ENCODE measurements at regions not wholly inside any gene's neighbourhood (a gene's known extent, or its start where the extent isn't known, plus 50 kb on each side); places are given as distances from the start of the nearest gene placed in this dataset.

GRCh38 chr7:115306586-115306985 lies 384.7 kb downstream of the MDFIC start:
- Histone ChIP-seq H4K20me1 (replicated peaks; ENCODE audit: insufficient read depth) (no peaks in the 10 kb centered on the region), H3K27ac (ENCODE audit: low read depth) (no peak overlapping the region), H3K4me2 (no peak overlapping the region), H3K36me3 (ENCODE audit: insufficient read depth) (no peaks in the 10 kb centered on the region), H2AFZ (no peak overlapping the region), H3K27me3 (ENCODE audit: insufficient read depth) (peaks cover 5% of the 10 kb centered on the region), H3F3A (replicated peaks; ENCODE audit: low read depth) (no peaks in the 10 kb centered on the region), H3K4me1 (ENCODE audit: insufficient read depth) (no peaks in the 10 kb centered on the region; the same call in 1 of the 2 replicates), H3K9me2 (ENCODE audit: insufficient read depth) (0 out of 2 replicates have a peak, but pooled peaks cover 7% of the 10 kb centered on the region), H3K79me2 (replicated peaks; ENCODE audit: insufficient read depth) (no peaks in the 10 kb centered on the region), H3K4me3 (no peak overlapping the region)
- no peak overlapping the region for H3K27ac Mint-ChIP-seq
- ATAC-seq (no peak), DNase-seq (ENCODE audit: low spot score) (no peak)
- H3K4me3 Mint-ChIP-seq: no peak overlapping the region
- peaks cover 5% of the 10 kb centered on the region; the same call in 1 of the 3 replicates for H3K36me3 Mint-ChIP-seq (ENCODE audit: low read depth)
- H3K4me1 Mint-ChIP-seq: peaks cover 7% of the 10 kb centered on the region; the same call in 2 of the 3 replicates
- TF ChIP-seq, protein P1, sequence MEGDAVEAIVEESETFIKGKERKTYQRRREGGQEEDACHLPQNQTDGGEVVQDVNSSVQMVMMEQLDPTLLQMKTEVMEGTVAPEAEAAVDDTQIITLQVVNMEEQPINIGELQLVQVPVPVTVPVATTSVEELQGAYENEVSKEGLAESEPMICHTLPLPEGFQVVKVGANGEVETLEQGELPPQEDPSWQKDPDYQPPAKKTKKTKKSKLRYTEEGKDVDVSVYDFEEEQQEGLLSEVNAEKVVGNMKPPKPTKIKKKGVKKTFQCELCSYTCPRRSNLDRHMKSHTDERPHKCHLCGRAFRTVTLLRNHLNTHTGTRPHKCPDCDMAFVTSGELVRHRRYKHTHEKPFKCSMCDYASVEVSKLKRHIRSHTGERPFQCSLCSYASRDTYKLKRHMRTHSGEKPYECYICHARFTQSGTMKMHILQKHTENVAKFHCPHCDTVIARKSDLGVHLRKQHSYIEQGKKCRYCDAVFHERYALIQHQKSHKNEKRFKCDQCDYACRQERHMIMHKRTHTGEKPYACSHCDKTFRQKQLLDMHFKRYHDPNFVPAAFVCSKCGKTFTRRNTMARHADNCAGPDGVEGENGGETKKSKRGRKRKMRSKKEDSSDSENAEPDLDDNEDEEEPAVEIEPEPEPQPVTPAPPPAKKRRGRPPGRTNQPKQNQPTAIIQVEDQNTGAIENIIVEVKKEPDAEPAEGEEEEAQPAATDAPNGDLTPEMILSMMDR (conservative IDR thresholded peaks at IDR 0.05; ENCODE audit: low read depth in 2 of 2): no peak
- TF ChIP-seq EZH2phosphoT487 (IDR thresholded peaks at IDR 0.05; ENCODE audit: unreplicated experiment): no peak
- H3K27me3 Mint-ChIP-seq (ENCODE audit: insufficient read depth, low read depth, poor library complexity): no peaks in the 10 kb centered on the region
- peaks cover 14% of the 10 kb centered on the region; the same call in 2 of the 3 replicates for H3K9me3 Mint-ChIP-seq

- H3K27ac Mint-ChIP-seq: no peak overlapping the region
- peaks cover 2% of the 10 kb centered on the region for H3K27me3 Mint-ChIP-seq (ENCODE audit: insufficient read depth, low read depth, poor library complexity)
- ATAC-seq: no peak
- no peaks in the 10 kb centered on the region; the same call in none of the 2 replicates for H3K4me1 ChIP-seq (ENCODE audit: insufficient read depth)
- no peak for TF ChIP-seq ZNF462 (CRISPR knock-in tag; IDR thresholded peaks at IDR 0.05)
- TF ChIP-seq, protein P1 (conservative IDR thresholded peaks at IDR 0.05; ENCODE audit: low read depth in 2 of 2): no peak
- no peak for TF ChIP-seq ETS1 (IDR thresholded peaks at IDR 0.05)
- TF ChIP-seq NANOG (IDR thresholded peaks at IDR 0.05; ENCODE audit: borderline replicate concordance): no peak
- 0 out of 2 replicates have a peak, but pooled peaks cover 7% of the 10 kb centered on the region for H3K9me2 ChIP-seq (ENCODE audit: insufficient read depth)
- peaks cover 10% of the 10 kb centered on the region; the same call in 2 of the 3 replicates for H3K9me3 Mint-ChIP-seq
- H3K27ac ChIP-seq (ENCODE audit: low read depth): no peak overlapping the region
- no peak overlapping the region for H2AFZ ChIP-seq
- H3F3A ChIP-seq (replicated peaks; ENCODE audit: low read depth): no peaks in the 10 kb centered on the region
- H3K27me3 ChIP-seq (ENCODE audit: insufficient read depth): peaks cover 47% of the 10 kb centered on the region
- no peak for DNase-seq (ENCODE audit: low spot score)
- peaks cover 18% of the 10 kb centered on the region; the same call in 2 of the 3 replicates for H3K4me1 Mint-ChIP-seq
- no peak overlapping the region for H3K4me3 Mint-ChIP-seq
- no peaks in the 10 kb centered on the region for H3K36me3 ChIP-seq (ENCODE audit: insufficient read depth)
- no peaks in the 10 kb centered on the region; the same call in 1 of the 2 replicates for H4K20me1 ChIP-seq (replicated peaks; ENCODE audit: insufficient read depth)
- no peak overlapping the region; the same call in 1 of the 2 replicates for H3K4me2 ChIP-seq
- no peak overlapping the region for H3K4me3 ChIP-seq
- peaks cover 5% of the 10 kb centered on the region; the same call in 1 of the 3 replicates for H3K36me3 Mint-ChIP-seq (ENCODE audit: low read depth)
- H3K79me2 ChIP-seq (replicated peaks; ENCODE audit: insufficient read depth): no peaks in the 10 kb centered on the region
Measured at GRCh38 chr7:115300231-115300870, 378.5 kb downstream of the MDFIC start.
